Lower leg skin (tissue), 3 donors: ENCODE measurements at regions not wholly inside any gene's neighbourhood (a gene's known extent, or its start where the extent isn't known, plus 50 kb on each side); places are given as distances from the start of the nearest gene placed in this dataset.

Source experiments
- CTCF ChIP-seq, 3 donors: fragments of 450-650 bp; IDR thresholded peaks; one replicate each; pipeline ENCODE4 v1.5.1; 2016; ENCODE audit warnings: antibody characterized with exemption in 3 of 3, mild to moderate bottlenecking in 3 of 3, moderate library complexity in 2 of 3
- POLR2A ChIP-seq, 2 donors: fragments of 450-650 bp; IDR thresholded peaks; one replicate each; pipeline ENCODE4 v1.6.1; 2016 to 2017; ENCODE audit warnings: antibody characterized with exemption in 2 of 2, mild to moderate bottlenecking in 1 of 2, moderate library complexity in 1 of 2

DNA sequence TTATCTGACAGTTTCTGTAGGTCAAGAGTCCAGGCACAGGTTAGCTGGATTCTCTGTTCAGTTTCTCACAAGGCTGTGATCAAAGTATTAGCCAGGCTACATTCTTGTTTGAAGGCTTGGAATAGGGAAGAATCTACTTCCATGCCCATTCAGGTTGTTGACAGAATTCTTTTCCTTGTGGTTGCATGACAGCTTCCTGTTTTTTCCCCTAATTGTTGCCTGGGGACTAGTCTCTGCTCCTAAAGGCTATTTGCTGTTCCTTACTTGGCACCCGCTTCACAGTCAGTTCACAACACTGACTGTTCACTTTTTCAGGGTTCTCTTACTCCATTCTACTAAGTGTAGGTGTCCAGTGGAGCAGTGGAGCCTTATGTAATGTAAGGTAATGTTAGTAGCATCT, 115.4 kb upstream of the GBE1 start:
- TF ChIP-seq POLR2A (IDR thresholded peaks at IDR 0.05) (no peak), CTCF (IDR thresholded peaks at IDR 0.05) (no peak)
